T-helper 1 cell treated with Interleukin-12 subunit alpha and Interleukin-12 subunit beta and Interleukin-4 antibody, amounts not matched to agents 30 ng/mL and 1 ng/mL, for 36 hours (primary cell): ENCODE measurements at regions not wholly inside any gene's neighbourhood (a gene's known extent, or its start where the extent isn't known, plus 50 kb on each side); places are given as distances from the start of the nearest gene placed in this dataset.

ENCODE experiments used
- intact Hi-C: fragments of 100-400 bp; cut with micrococcal nuclease; formaldehyde crosslinking; loops from one replicate; pipeline ENCODE4 v1.15.1; 2024

DNA sequence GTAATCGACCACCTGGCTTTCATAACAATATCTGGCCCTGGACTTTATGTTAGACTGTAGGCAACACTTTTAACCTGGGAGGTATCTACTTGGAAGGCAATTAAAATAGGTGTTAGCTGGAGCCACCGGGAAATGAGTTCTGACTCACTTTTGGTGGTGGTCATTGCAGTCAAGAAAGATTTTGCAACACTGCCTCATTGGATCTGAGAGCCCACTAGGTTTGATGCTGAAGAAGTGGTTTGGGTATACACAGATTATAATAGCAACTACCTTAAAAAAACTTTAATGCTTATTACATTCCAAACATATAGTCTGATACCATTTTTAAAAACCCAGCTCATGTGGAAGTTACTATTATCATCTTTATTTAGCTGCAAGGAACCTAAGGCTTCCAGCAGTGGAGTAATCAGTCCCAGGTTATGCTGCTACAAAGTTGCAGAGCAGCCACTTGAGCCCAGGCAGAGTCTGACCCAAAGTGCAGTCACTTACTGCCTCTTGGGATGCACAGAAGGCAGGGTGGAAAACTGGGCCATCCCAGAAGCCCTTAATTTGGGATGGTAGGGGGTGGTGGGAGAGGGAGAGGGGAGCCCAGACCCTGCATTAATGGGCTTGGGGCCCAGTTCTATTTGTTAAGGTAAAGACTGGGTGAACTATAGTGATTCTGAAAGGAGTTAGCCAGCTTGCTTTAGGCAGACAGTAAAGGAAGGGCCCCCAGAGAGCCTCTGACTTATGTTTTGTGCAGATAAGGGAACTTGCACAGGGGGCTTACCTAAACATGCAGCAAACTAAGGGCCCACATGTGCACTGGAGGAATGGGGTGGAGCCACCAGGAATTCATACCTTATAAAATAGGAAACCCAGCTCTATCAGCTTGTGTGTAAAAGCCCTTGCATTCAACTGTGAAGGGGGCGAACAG lies 149.4 kb downstream of the SNX19 start:
- intact Hi-C loops: loop anchor here (5.0 kb wide), 1 partner anchor 130 kb away; no protein-coding TSS in a partner anchor

DNA sequence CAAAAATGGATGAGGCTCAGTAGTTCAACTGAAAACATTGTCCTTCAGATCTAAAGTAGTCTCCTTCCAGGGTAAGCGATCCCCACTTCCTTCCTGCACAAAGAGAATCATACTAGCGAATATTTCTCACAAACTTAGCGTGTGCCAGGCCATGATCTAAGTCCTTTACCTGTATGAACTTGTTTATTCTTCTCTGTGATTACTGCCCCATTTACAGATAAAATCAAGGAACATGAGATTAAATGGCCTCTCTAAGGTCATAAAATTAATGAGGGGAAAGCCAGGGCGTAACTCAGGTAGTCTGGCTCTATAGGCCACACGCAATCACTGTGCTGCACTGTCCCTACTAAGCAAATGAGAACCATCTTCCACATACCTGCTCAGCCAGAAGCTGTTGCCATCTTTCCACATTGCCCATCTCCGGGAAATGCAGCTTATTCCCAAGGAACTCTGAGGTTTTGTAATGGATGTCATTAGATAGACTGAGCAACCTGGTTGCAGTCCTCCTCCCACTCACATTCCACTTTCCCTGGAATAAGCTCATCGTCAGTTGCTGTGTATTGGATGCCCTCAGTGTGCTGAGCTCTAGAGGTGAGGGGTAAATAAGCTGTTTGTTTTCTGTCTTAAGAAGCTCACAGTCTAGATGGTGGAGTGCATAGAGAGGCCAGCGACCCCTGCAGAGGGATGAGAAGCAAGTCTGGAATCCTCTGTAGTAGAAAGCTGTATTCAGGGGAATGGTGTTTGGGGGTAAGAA lies 146.3 kb downstream of the SNX19 start:
- intact Hi-C loops: loop anchor here (5.0 kb wide), 1 partner anchor 133 kb away; no protein-coding TSS in a partner anchor

DNA sequence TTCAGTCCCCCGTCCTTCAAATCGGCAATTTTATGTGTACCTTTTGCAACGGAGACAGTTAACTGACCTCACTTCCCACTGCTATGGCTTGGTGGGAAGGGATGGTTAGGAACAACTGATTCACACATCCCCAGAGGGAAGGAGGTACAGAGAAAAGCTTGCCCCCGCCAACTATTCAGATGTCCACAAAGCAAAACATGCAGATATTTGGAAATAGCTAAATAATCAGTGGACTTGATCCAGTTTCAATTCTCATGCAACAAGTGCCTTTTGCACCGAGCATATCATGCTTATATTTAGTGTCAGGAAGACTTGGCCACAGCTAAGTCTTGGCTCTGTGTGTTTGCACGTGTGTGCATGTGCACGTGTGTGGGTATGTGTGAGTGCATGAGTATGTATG lies 144.6 kb downstream of the SNX19 start:
- intact Hi-C loops: no loop called here

DNA sequence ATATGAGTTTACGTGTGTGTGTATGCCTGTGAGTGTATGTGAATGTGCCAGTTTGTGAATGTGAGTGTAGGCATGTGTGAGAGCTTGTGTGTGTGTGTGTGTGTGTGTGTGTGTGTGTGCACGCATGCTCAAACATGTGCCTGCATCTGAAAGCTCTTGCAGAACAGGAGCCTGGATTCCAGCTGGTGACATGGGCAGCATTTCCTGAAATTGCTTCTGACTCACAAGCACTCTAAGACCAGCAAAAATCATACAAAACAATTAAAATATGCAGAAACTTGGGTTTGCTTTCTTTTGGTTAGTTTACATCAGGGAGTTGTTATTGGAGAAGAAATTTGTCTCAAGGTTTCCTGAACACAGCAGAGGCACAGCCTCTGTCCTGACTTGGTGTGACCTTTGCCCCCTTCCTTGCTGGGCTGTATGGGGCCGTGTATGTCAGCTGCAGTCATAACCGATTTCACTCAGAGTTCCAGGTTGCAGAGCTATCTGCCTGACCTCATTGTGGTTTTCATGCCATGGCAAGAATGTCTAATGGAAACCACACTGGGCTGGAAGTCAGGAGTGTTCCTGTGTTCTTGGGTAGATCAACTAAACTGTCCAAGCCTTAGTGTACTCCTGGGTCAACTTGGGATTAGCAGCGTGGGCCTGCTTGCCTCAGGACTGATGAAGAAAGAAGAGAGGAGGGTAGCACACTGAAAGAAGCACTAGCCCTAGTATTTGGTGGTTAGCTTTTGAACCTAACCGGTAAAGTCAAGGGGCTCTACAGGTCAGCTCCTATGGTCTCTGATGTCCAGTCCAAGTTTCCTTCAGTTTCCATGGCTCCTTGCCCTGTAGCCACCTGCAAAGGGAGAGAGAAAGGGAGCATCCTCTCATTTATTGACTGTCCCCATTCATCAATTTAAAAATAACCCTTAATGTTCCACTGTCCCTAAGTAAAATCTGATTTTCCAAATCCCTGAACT lies 143.7 kb downstream of the SNX19 start:
- intact Hi-C loops: no loop called here

DNA sequence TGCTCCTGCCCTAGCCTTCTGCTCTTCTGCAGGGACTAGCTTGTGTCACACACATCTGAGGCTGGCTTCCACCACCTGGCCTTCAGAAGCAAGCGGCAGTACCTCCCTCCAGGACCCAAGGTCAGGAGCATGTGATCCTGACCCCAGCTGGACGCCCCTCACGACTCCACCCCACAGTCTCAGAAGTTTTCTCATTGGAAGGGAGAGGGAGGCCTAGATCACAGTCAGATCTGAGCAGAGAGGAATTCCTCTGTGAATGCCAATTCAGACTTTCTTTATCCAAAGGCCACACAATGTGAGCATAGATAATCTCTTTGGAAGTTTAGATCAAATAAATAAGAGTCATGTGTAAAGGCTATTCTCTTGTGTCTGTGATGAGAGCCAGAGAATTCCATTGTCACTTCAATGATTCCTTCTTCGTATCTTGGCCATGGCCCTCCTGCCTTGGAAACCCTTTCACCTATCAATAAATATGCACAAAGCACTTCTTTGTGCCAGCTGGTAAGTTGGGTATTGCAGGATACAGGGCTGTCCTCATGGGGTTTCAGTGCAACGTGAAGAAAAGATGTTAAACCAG lies 142.9 kb downstream of the SNX19 start:
- intact Hi-C loops: no loop called here

DNA sequence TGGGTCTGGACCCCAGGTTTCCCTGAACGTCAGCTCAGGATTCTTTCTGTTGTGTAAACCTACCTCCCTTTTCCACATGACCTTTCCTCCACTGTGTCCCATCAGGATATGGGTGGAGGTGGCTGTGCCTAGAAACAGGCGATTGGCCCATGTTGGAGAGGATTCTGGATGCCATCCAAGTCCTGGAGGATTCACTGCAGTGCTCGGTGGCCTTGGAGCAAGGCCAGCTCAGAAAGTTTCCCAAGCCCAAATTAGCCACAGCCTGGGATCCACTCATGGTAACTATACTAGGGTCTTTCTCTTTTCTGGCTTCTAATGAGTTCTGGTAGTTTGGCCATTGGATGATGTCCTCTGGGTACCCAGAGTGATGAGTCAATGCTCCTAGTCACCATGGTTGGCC lies 141.6 kb downstream of the SNX19 start:
- intact Hi-C loops: no loop called here

DNA sequence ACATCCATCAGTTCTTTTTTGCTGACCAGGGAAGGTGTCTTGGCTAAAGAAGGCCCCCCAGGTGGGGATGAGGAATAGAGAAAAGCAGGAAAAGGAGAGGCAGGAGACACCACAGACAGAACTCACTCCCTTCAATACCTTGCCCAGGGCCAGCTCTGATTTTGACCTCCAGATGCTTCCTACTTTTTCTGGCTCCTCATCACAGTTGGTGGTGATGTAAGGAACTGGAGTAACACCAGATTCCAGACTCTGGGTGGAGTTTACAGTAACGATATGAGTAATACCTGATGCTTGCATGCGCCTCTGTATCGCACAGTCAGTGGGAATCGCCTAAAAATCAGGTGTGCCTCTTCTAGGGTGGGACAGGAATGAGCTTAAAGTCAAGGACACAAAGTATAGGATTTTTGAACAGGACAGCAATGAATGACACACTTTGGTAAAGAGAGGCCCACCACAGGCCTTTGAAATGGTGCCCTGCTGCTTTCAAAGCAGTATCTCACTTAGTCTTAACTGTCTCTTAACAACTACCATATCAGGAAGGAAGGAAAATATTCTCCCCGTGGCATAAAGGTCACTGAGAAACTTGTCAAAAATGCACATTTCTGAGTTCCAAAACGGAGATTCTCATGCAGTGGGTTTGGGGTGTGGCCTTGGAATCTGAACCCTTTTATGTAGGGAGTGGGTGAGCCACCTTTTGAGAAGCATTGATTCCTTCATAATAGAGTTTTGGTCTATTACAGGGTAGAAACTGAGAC lies 140.8 kb downstream of the SNX19 start:
- intact Hi-C loops: no loop called here

DNA sequence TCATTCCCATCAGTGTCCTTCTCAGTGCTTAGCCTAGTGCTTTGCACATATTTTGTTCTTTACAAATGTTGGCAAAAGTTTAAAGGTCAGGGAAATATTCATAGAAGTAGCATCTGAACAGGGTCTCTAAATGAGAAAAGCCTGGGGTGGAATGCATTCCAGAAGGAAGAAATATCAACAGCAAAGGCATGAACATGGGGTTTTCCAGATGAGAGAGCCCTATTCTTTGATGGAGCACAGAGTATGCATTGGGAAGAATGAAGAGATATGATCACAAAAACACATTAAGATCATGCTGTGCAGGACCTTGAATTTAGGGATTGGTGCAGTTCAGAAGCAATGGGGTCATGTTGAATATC lies 140.2 kb downstream of the SNX19 start:
- intact Hi-C loops: no loop called here

DNA sequence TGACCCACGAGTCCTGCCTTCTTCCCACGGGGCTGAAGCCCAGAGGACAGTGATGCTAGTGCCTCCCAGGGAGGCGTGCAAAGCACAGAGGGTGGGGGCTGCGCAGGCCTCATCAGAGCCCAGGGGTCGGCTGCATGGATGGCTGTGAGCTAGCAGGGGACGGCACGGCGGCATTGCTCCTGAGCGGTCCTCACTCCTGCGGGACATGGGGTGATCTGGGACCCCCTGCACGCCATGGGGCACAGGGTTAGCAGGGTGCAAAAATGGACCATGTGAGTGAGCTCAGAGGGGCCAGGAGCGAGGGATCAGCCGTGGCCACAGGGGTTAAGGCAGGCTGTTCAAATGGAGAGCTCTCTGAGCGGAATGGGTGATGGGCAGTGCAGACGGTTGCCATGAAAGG lies 138.3 kb downstream of the SNX19 start:
- intact Hi-C loops: no loop called here

DNA sequence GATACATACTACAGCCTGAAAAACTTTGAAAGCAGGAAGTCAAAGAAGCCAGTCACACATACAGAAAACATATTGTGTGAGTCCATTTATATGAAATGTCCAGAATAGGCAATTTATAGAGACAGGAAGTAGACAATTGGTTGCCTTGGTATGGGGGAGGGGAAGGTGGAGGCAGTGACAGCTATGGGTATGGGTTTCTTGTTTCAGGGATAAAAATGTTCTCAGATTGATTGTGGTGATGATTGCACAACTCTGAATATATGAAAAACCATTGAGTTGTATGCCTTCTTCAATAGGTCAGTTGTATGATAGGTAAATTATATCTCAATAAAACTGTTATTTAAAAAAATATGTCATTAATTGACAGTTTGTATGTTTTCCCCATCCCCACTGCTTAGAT lies 137.6 kb downstream of the SNX19 start:
- intact Hi-C loops: no loop called here

DNA sequence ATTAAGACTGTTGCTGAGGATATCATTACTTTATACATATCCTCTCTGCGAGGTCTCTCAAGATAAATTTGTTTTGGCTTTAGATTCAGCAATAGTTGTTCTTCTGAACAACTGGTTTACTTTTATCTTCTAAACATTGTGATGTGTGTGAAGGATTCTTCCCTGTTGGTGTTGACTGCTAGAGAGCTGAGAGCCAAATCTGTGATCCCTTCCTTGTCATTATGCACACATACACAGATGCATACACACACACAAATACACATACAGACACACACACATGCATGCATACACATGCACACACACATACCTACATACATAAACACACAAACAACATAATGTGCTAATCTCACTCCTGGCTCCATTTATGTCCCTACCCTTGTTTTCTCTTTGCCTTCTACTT lies 137.0 kb downstream of the SNX19 start:
- intact Hi-C loops: no loop called here

DNA sequence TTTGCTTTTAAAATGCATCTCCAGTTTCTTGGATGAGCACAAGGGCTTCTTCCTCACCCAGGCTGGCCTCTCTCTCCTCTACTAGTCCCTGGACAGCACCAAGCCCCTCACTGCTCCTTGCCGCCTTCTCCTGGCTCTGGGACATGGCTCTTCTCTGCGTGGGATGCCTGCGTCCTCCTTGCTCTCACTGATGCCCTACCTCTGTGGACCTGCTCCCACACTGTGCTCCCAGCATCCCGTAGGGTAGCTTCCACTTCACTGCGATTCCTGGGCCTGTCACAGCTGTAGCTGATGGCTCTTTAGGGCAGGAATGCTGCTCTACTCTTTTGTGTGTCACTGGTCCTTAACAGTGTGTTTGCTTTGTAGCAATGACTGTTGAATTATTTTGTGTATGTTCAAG lies 136.3 kb downstream of the SNX19 start:
- intact Hi-C loops: no loop called here

DNA sequence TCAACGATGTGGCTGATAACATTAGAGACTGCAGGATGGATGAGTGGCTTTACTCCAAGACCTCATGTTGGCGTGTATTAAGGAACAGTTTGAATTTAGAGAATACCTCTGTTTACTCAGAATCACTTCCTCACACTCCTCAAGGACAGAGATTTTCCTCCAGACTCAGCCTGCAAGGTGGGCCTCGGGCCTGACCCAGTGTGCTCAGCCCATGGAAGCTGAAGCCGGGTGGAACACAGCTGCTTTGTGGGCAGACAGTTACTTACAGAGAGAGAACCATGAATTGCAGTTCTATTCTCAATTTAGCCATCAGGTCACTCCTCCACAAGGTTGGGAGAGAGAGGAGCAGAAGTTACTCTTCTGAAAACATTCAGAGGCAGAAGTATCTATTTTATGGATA lies 135.8 kb downstream of the SNX19 start:
- intact Hi-C loops: no loop called here

DNA sequence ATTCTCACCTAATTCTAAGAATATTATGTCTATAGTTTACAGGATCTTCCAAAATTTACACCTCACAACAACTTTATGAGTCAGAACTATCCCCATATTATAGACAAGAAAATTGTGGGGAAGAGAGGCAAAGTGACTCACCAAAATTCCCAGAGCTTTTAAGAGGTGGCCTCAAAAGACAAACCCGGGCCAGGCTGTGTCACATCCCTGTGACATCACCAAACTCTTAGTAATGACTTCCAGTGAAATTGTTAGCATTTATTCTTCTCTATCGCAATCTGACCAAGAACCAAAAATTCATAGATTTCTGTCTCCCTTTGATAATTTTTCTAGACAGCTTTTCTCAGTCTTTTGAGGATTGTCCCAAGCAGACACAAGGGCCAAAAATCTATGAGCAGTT lies 134.3 kb downstream of the SNX19 start:
- intact Hi-C loops: no loop called here

DNA sequence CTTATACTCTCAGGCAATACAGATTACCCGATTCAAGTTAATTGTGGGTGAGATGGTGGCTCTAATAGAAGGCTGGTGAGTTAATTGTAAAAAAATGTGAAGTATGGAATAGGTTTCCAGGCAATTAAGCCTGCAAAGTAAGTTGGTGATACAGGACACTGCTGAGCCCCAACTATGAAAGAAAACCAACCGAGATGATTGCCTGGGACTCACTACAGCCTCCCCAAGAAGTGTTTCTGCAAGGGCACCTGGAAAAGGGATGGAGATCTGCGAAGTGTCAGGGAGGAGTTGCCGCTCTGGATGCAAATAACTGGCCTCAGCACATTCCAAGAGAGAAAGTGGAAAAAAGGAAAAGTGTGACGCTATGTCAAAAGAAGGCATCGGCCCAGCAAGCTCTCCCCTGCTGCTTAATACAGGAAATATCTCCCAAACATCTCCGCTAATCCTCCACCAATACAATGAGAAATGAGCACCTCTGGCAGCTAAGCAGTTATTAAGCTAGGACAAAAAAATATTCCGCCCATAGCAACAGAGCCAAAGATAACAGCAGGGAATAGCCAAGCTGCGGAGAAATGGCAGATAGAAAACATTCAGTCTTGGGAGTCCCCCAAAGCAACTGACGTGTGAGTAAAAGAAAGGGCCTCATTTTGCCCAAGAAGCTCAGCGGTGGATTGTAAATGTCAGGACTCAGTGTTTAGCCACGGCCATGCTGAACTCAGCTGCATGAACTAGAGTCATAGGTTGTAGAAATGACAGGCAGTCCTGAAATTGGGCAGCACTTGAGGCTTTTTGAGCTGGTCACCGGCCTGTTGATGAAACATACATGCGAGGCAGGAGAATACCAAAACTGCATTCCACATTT lies 133.7 kb downstream of the SNX19 start:
- intact Hi-C loops: no loop called here

DNA sequence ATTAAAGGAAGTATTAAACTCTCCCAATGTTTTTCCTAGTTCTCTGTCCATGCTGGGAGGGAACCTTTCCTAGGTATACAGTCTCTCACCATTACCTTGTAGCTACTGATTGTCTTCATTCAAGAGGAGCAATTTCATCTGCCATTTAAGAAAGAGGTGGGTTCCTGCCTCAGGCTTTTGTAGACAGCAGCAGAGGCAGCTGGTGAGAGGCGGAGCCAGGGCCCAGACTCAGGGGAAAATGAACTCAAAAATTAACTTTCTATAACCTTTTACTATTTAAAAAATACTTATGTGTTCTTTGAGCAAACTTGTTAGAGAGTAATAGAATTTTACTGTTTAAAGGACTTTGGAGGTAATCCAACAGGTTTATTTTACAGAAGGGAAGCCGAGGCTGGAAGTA lies 133.0 kb downstream of the SNX19 start:
- intact Hi-C loops: no loop called here

DNA sequence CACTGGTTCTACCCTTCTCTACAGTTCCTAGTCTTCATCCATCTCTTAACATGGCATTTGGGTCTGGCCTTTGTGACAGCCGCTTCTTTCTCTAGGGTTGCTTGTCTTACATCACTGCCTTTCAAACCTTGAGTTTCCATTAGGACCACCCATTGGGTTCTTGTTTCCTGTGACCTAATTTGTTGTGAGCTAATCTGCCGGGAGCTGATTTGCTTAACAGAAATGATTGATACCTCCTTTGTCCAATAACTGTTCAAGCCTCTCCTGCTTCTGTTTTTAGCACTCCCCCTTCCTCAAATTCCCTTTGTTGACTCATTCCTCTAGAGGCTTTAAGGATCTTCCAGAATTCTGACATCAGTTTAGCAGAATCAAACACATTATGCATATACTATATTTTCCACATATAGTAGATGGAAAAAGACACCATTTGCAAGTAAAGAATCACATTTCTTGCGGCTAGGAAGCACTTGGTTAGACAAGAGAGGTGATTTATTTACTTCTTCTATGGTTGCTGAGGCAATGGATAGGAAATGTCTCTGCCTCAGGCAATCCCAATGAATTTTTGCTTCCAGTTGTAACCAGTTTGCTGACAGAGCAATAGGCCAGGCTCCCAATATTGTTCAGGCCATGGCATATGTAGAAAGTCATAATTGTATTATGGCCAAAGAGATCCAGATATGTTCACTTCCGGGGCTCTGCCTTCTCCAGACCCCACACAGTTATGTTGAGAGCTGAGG lies 130.7 kb downstream of the SNX19 start:
- intact Hi-C loops: no loop called here

DNA sequence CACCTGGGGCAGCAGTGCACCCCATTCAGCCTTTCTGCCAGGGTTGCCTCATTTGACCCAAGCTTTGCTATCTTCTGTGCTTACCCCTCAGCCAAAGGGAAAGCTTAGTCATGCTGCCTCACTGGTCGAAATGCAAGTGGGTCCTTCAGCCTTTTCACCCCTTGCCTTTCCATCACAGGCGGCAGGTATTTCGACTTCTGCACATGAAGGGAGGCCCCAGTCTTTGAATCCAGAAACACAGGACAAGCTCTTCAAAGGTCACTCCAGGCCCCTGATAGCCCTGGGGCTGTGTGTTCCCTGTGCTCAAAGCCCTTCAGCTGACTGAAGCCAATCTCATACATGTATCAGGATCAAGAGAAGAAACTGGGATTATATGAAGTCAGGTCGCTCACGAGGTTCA lies 129.7 kb downstream of the SNX19 start:
- intact Hi-C loops: no loop called here
